ENCODE measurements at regions not wholly inside any gene's neighbourhood (a gene's known extent, or its start where the extent isn't known, plus 50 kb on each side); places are given as distances from the start of the nearest gene placed in this dataset.
A peak's percentile ranks its signal among the peaks of the same experiment; 100 is the strongest.

GRCh38 chr3:164267053-164267452 is 811.2 kb downstream of the SI start:
- no peak for DNase-seq (ENCODE audit: low read depth, low spot score)
- in situ Hi-C loops (cut with HindIII; ENCODE audit: low pct_unique_long_range_greater_than_20kb, low sequenced_read_pairs), result no loop called here

DNA sequence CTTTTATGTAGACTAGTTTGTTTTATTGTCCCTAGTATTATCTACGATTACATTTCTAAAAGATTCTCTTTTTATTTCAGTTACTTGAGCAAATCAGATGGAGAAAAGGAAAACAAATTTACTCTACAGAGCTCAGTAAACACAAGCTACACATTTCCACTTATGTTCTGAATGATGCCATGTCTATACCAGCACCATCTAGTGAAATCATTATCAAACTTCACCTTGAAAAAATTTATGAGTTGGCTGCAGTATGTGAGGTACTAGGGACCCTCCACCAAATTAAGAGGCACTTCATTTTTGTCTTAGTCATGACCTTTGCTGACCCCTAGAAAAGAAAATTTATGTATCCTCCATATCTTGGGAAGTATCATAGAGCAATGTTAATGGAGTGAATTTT is 827.4 kb downstream of the SI start:
- in situ Hi-C loops (cut with HindIII; ENCODE audit: low pct_unique_long_range_greater_than_20kb, low sequenced_read_pairs), result no loop called here
- DNase-seq (ENCODE audit: low read depth, low spot score), result no peak

- DNase-seq (ENCODE audit: low read depth, low spot score), result no peak
- in situ Hi-C loops (cut with HindIII; ENCODE audit: low pct_unique_long_range_greater_than_20kb, low sequenced_read_pairs), result no loop called here
Measured at GRCh38 chr3:164236851-164237250, 841.4 kb downstream of the SI start.

- in situ Hi-C loops (cut with HindIII; ENCODE audit: low pct_unique_long_range_greater_than_20kb, low sequenced_read_pairs), result no loop called here
- DNase-seq (ENCODE audit: low read depth, low spot score), result no peak
Measured at GRCh38 chr3:164235289-164236028, 842.8 kb downstream of the SI start.

- DNase-seq (ENCODE audit: low read depth, low spot score), result no peak
- in situ Hi-C loops (cut with HindIII; ENCODE audit: low pct_unique_long_range_greater_than_20kb, low sequenced_read_pairs), result no loop called here
Measured at GRCh38 chr3:164233951-164234350, 844.3 kb downstream of the SI start.

- in situ Hi-C loops (cut with HindIII; ENCODE audit: low pct_unique_long_range_greater_than_20kb, low sequenced_read_pairs), result no loop called here
- DNase-seq (ENCODE audit: low read depth, low spot score), result no peak
Measured at GRCh38 chr3:164231718-164232117, 846.6 kb downstream of the SI start.

DNA sequence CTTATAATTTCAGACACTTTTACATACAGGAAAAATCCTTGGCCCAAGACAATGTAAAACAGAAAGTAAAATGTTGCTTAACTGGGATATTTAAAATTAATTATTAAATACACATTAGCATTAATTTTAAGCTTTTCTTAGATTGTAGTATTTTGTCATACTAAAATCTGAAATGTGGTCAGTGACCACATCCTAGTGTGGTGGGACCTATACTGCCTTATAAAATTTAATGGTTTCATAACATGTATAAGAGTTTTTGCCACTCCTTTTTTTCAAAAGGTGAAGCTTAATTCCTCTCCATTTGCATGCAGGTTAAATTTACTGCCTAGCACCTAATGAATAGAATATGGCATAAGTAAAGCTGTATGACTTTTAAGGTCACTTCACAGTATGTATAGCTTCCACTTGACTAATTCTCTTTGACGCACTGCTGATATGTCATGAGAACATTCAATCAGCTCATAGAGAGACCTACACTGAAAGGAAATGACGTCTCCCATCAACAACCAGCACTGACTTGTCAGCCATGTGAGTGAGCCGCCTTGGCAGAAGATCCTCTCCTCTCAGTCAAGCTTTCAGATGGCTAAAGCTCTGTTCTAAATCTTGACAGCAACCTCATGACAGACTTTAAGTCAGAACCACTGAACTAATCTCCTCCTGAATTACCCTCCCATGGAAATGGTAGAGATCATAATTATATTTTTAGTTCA is 847.8 kb downstream of the SI start:
- DNase-seq (ENCODE audit: low read depth, low spot score), result peak; percentile 46
- in situ Hi-C loops (cut with HindIII; ENCODE audit: low pct_unique_long_range_greater_than_20kb, low sequenced_read_pairs), result no loop called here

DNA sequence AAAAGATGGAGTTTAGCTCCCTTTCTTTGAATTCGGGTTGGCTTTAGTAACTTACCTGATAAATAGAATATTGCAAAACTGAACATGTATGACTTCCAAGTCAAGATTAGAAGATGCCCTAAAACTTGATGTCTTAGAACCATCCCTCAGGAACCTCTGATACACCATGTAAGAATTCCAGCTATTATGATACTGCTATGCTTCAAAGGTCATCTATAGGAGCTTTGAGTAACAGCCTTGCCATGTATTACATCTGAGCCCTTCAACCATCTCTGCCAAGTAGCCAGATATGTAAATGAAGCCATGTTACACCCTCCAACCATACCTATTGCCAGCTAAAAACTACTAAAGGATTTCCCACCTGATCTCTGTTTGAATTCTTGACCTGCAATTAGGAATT is 854.2 kb downstream of the SI start:
- in situ Hi-C loops (cut with HindIII; ENCODE audit: low pct_unique_long_range_greater_than_20kb, low sequenced_read_pairs), result no loop called here
- no peak for DNase-seq (ENCODE audit: low read depth, low spot score)

DNA sequence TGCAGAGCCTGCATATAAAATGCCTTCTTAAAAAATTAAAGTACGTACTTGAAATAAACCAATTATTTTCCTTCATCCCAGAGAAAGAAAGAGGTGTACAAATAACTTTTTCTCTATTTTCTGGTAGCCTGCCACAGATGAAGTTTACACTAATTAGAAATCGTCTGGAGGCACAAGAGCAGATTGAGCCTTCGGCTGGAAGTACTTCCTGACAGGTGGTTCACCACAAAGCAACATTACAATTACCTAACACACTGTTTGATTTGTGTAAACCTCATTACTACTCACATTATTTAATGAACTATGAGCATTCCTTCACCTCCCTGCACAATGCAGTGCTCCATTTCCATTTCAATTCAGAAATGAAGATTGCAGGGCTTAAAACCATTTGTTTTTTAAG is 856.1 kb downstream of the SI start:
- in situ Hi-C loops (cut with HindIII; ENCODE audit: low pct_unique_long_range_greater_than_20kb, low sequenced_read_pairs), result no loop called here

GRCh38 chr3:164221297-164221696 is 857.0 kb downstream of the SI start:
- DNase-seq (ENCODE audit: low read depth, low spot score), result no peak
- in situ Hi-C loops (cut with HindIII; ENCODE audit: low pct_unique_long_range_greater_than_20kb, low sequenced_read_pairs), result no loop called here

More for the DNA sequence above, 856.1 kb downstream of the SI start:
- no peak for DNase-seq (ENCODE audit: low read depth, low spot score)

GRCh38 chr3:164209363-164209762 is 868.9 kb downstream of the SI start:
- in situ Hi-C loops (cut with HindIII; ENCODE audit: low pct_unique_long_range_greater_than_20kb, low sequenced_read_pairs), result no loop called here
- DNase-seq (ENCODE audit: low read depth, low spot score), result no peak

DNA sequence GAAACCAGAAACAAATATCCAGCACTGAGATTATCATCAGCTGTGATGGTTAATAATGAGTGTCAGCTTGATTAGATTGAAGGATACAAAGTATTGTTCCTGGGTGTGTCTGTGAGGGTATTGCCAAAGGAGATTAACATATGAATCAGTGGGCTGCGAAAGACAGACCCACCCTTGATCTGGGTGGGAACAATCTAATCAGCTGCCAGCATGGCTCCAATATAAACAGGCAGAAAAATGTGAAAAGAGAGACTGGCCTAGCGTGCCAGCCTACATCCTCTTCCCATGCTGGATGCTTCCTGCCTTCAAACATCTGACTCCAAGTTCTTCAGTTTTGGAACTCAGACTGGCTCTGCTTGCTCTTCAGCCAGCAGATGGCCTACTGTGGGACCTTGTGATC is 869.5 kb downstream of the SI start:
- DNase-seq (ENCODE audit: low read depth, low spot score), result no peak

GRCh38 chr3:164208048-164208447 is 870.2 kb downstream of the SI start:
- in situ Hi-C loops (cut with HindIII; ENCODE audit: low pct_unique_long_range_greater_than_20kb, low sequenced_read_pairs), result no loop called here
- DNase-seq (ENCODE audit: low read depth, low spot score), result no peak

More for the DNA sequence above, 869.5 kb downstream of the SI start:
- in situ Hi-C loops (cut with HindIII; ENCODE audit: low pct_unique_long_range_greater_than_20kb, low sequenced_read_pairs), result no loop called here

GRCh38 chr3:164200053-164200823 is 878.1 kb downstream of the SI start:
- no peak for DNase-seq (ENCODE audit: low read depth, low spot score)
- in situ Hi-C loops (cut with HindIII; ENCODE audit: low pct_unique_long_range_greater_than_20kb, low sequenced_read_pairs), result no loop called here

- in situ Hi-C loops (cut with HindIII; ENCODE audit: low pct_unique_long_range_greater_than_20kb, low sequenced_read_pairs), result no loop called here
- no peak for DNase-seq (ENCODE audit: low read depth, low spot score)
Measured at GRCh38 chr3:164196477-164196876, 881.8 kb downstream of the SI start.

DNA sequence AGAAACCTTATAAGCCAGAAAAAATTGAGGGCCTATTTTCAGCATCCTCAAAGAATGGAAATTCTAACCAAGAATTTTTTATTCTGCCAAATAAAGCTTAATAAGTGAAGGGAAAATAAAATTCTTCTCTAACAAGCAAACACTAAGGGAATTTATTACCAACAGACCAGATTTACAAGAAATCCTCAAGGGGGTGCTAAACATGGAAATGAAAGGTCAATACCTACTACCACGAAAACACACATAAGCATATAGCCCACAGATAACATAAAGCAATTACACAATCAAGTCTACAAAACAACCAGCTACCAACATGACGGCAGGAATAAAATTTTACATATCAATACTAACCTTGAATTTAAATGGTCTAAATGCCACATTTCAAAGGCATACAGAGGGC is 883.5 kb downstream of the SI start:
- in situ Hi-C loops (cut with HindIII; ENCODE audit: low pct_unique_long_range_greater_than_20kb, low sequenced_read_pairs), result no loop called here

DNA sequence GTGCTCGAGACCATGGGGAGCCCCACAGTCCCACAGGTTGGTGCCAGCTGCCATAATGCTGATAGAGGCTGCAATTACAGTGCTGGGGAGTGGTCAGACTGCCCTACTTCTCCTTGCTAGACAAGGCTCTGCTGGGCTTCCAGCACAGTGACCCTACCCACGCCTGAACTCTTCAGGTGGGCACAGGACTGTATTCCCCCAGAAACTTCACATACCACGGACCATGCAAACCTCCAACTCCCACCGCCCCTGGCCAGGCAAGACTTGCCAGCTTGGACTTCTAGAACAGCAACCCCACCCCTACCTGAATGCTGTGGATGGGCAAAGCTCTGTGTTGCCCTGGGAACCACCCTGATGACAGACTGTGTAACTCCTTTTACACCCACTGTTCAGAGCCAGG is 885.3 kb downstream of the SI start:
- no peak for DNase-seq (ENCODE audit: low read depth, low spot score)
- in situ Hi-C loops (cut with HindIII; ENCODE audit: low pct_unique_long_range_greater_than_20kb, low sequenced_read_pairs), result no loop called here

More for the DNA sequence above, 883.5 kb downstream of the SI start:
- DNase-seq (ENCODE audit: low read depth, low spot score), result peak; percentile 41

GRCh38 chr3:164190566-164190965 is 887.7 kb downstream of the SI start:
- in situ Hi-C loops (cut with HindIII; ENCODE audit: low pct_unique_long_range_greater_than_20kb, low sequenced_read_pairs), result no loop called here
- no peak for DNase-seq (ENCODE audit: low read depth, low spot score)

All from SK-MEL-5 (cell line).